Neural cell (in vitro differentiated cells): ENCODE measurements at regions not wholly inside any gene's neighbourhood (a gene's known extent, or its start where the extent isn't known, plus 50 kb on each side); places are given as distances from the start of the nearest gene placed in this dataset.

Source experiments
- CTCF ChIP-seq: fragments of 450-650 bp; IDR thresholded peaks from 2 replicates; pipeline ENCODE4 v1.5.1; 2014; ENCODE audit warnings: antibody characterized with exemption, mild to moderate bottlenecking, moderate library complexity; ENCODE audit not compliant: poor library complexity, severe bottlenecking
- EP300 ChIP-seq: fragments of 450-650 bp; conservative IDR thresholded peaks from 2 replicates; pipeline ENCODE4 v1.6.1; 2014; ENCODE audit warnings: antibody characterized with exemption, mild to moderate bottlenecking, moderate library complexity; ENCODE audit not compliant: poor library complexity, severe bottlenecking
- POLR2AphosphoS5 ChIP-seq: IDR thresholded peaks from 2 replicates; pipeline ENCODE4 v1.6.1; 2012

- TF ChIP-seq EP300 (no peak), POLR2AphosphoS5 (no peak), CTCF (no peak)
These were observed 297.5 kb downstream of the SOX4 start for GRCh38 chr6:21891080-21891479.
